Progenitor cell of endocrine pancreas (in vitro differentiated cells): ENCODE measurements at regions not wholly inside any gene's neighbourhood (a gene's known extent, or its start where the extent isn't known, plus 50 kb on each side); places are given as distances from the start of the nearest gene placed in this dataset.
A peak's percentile ranks its signal among the peaks of the same experiment; 100 is the strongest.

ENCODE experiments used
- DNase-seq: peaks from one replicate; pipeline ENCODE4 v3.0.0; 2021; ENCODE audit warnings: low spot score; ENCODE audit not compliant: unreplicated experiment
- H3K27ac Mint-ChIP-seq: 2 replicates; pipeline ENCODE4 v1.8.0; 2021; ENCODE audit warnings: mild to moderate bottlenecking, moderate library complexity, mixed read lengths
- H3K27me3 Mint-ChIP-seq: 2 replicates; pipeline ENCODE4 v1.8.0; 2021; ENCODE audit warnings: mixed read lengths
- H3K36me3 Mint-ChIP-seq: 2 replicates; pipeline ENCODE4 v1.8.0; 2022; ENCODE audit warnings: mixed read lengths; ENCODE audit not compliant: insufficient read depth
- H3K4me1 Mint-ChIP-seq: 2 replicates; pipeline ENCODE4 v1.8.0; 2021; ENCODE audit warnings: low read depth, mixed read lengths
- H3K4me3 Mint-ChIP-seq: 2 replicates; pipeline ENCODE4 v1.8.0; 2021; ENCODE audit warnings: low read depth, mild to moderate bottlenecking, moderate library complexity, mixed read lengths
- H3K9me3 Mint-ChIP-seq: 2 replicates; pipeline ENCODE4 v1.8.0; 2021; ENCODE audit warnings: low read depth, mixed read lengths
- CTCF ChIP-seq: fragments of 200-600 bp; sonication (generic); IDR thresholded peaks from one replicate; pipeline ENCODE4 v1.5.0; 2021; ENCODE audit warnings: antibody characterized with exemption, mild to moderate bottlenecking; ENCODE audit not compliant: unreplicated experiment

GRCh38 chr1:185663332-185663731 is 70.9 kb upstream of the HMCN1 start:
- Mint-ChIP-seq H3K4me1 (peaks cover 4% of the 10 kb centered on the region), H3K27me3 (no peaks in the 10 kb centered on the region), H3K4me3 (no peak overlapping the region), H3K9me3 (no peaks in the 10 kb centered on the region), H3K27ac (no peak overlapping the region), H3K36me3 (no peaks in the 10 kb centered on the region)
- no peak for DNase-seq
- no peak for TF ChIP-seq CTCF

- Mint-ChIP-seq H3K27me3 (no peaks in the 10 kb centered on the region), H3K27ac (no peak overlapping the region), H3K36me3 (no peaks in the 10 kb centered on the region), H3K9me3 (no peaks in the 10 kb centered on the region), H3K4me1 (no peaks in the 10 kb centered on the region), H3K4me3 (no peak overlapping the region)
- no peak for DNase-seq
- TF ChIP-seq CTCF = no peak
Observed at GRCh38 chr1:185661971-185662370, 72.2 kb upstream of the HMCN1 start.

GRCh38 chr1:185656663-185657062 is 77.5 kb upstream of the HMCN1 start:
- no peaks in the 10 kb centered on the region for H3K9me3 Mint-ChIP-seq
- no peaks in the 10 kb centered on the region for H3K36me3 Mint-ChIP-seq
- H3K4me3 Mint-ChIP-seq = no peak overlapping the region
- no peaks in the 10 kb centered on the region for H3K27me3 Mint-ChIP-seq
- H3K27ac Mint-ChIP-seq = no peak overlapping the region
- peaks cover 8% of the 10 kb centered on the region for H3K4me1 Mint-ChIP-seq
- no peak for DNase-seq
- TF ChIP-seq CTCF = no peak

GRCh38 chr1:185654952-185655314 is 79.3 kb upstream of the HMCN1 start:
- Mint-ChIP-seq H3K9me3 (peaks cover 1% of the 10 kb centered on the region), H3K4me3 (no peak overlapping the region), H3K4me1 (peaks cover 10% of the 10 kb centered on the region), H3K27ac (peak overlapping the region; percentile 82), H3K36me3 (no peaks in the 10 kb centered on the region), H3K27me3 (no peaks in the 10 kb centered on the region)
- no peak for TF ChIP-seq CTCF
- DNase-seq = no peak

- peaks cover 4% of the 10 kb centered on the region for H3K36me3 Mint-ChIP-seq
- H3K27me3 Mint-ChIP-seq = no peaks in the 10 kb centered on the region
- peak overlapping the region; percentile 82 for H3K27ac Mint-ChIP-seq
- H3K4me1 Mint-ChIP-seq = peaks cover 13% of the 10 kb centered on the region
- H3K9me3 Mint-ChIP-seq = peaks cover 7% of the 10 kb centered on the region
- no peak for TF ChIP-seq CTCF
- no peak for DNase-seq
- H3K4me3 Mint-ChIP-seq = no peak overlapping the region
Observed at GRCh38 chr1:185654199-185654951, 79.8 kb upstream of the HMCN1 start.
